GM18505 (cell line): ENCODE measurements at regions not wholly inside any gene's neighbourhood (a gene's known extent, or its start where the extent isn't known, plus 50 kb on each side); places are given as distances from the start of the nearest gene placed in this dataset.
"Not testable (repeated sequence)": the region's sequence is repeated elsewhere in the genome, so short reads cannot be mapped to it uniquely, and the experiment has no call there.

Experiments
- ATAC-seq: cut with Tn5 transposase; IDR thresholded peaks from one replicate; pipeline ENCODE4 v1.9.1; 2021; ENCODE audit not compliant: unreplicated experiment
- POLR2A ChIP-seq: IDR thresholded peaks from 4 replicates; pipeline ENCODE4 v1.6.1; 2011; ENCODE audit warnings: borderline replicate concordance; ENCODE audit not compliant: insufficient read depth, insufficient read length; ENCODE audit errors: extremely low read depth

GRCh38 chr1:104072915-104073371 lies 323.2 kb downstream of the AMY1C start:
- no peak for TF ChIP-seq POLR2A
- ATAC-seq, result no peak

GRCh38 chr1:104073463-104073902 lies 323.8 kb downstream of the AMY1C start:
- ATAC-seq, result no peak
- TF ChIP-seq POLR2A, result no peak

- TF ChIP-seq POLR2A, result no peak
- ATAC-seq, result no peak
Measured at GRCh38 chr1:104082221-104082620, 332.5 kb downstream of the AMY1C start.

- ATAC-seq, result no peak
- no peak for TF ChIP-seq POLR2A
Measured at GRCh38 chr1:104084380-104084779, 334.7 kb downstream of the AMY1C start.

GRCh38 chr1:104092698-104093097 lies 343.0 kb downstream of the AMY1C start:
- TF ChIP-seq POLR2A, result no peak
- no peak for ATAC-seq

GRCh38 chr1:104098837-104099236 lies 349.1 kb downstream of the AMY1C start:
- ATAC-seq, result no peak
- TF ChIP-seq POLR2A, result no peak

- TF ChIP-seq POLR2A, result no peak
- ATAC-seq, result no peak
Measured at GRCh38 chr1:104100115-104100514, 350.4 kb downstream of the AMY1C start.

GRCh38 chr1:104105465-104105864 lies 355.8 kb downstream of the AMY1C start:
- no peak for ATAC-seq
- TF ChIP-seq POLR2A, result no peak

- TF ChIP-seq POLR2A, result no peak
- ATAC-seq, result no peak
Measured at GRCh38 chr1:104120525-104120924, 370.8 kb downstream of the AMY1C start.

- TF ChIP-seq POLR2A, result no peak
- no peak for ATAC-seq
Measured at GRCh38 chr1:104121271-104121670, 371.6 kb downstream of the AMY1C start.

- ATAC-seq, result no peak
Measured at GRCh38 chr1:104125266-104125665, 375.6 kb downstream of the AMY1C start.

GRCh38 chr1:104125970-104126369 lies 376.3 kb downstream of the AMY1C start:
- TF ChIP-seq POLR2A, result no peak
- no peak for ATAC-seq

More at GRCh38 chr1:104125266-104125665, 375.6 kb downstream of the AMY1C start:
- TF ChIP-seq POLR2A, result no peak

- no peak for TF ChIP-seq POLR2A
- peak; percentile 70 for ATAC-seq
Measured at GRCh38 chr1:104132382-104132973, 382.8 kb downstream of the AMY1C start.

- ATAC-seq, result not testable (repeated sequence)
Measured at GRCh38 chr1:104135036-104135435, 385.3 kb downstream of the AMY1C start.

- TF ChIP-seq POLR2A, result no peak
- no peak for ATAC-seq
Measured at GRCh38 chr1:104136621-104137020, 386.9 kb downstream of the AMY1C start.
